NB4 (cell line): ENCODE measurements at regions not wholly inside any gene's neighbourhood (a gene's known extent, or its start where the extent isn't known, plus 50 kb on each side); places are given as distances from the start of the nearest gene placed in this dataset.

Experiments
- CTCF ChIP-seq: IDR thresholded peaks from one replicate; pipeline ENCODE4 v1.5.1; 2012; ENCODE audit warnings: low read depth, low read length
- MAX ChIP-seq: IDR thresholded peaks from 2 replicates; pipeline ENCODE4 v1.6.1; 2011; ENCODE audit warnings: low read depth, low read length
- MYC ChIP-seq: IDR thresholded peaks from 2 replicates; pipeline ENCODE4 v1.6.1; 2011; ENCODE audit warnings: low read depth, low read length
- POLR2A ChIP-seq: IDR thresholded peaks from 2 replicates; pipeline ENCODE4 v1.6.1; 2011; ENCODE audit warnings: mild to moderate bottlenecking; ENCODE audit not compliant: insufficient read length; ENCODE audit errors: extremely low read depth

- TF ChIP-seq CTCF (no peak), POLR2A (no peak), MYC (no peak), MAX (no peak)
Observed at GRCh38 chr9:79237861-79238260, 333.9 kb upstream of the TLE4 start.
